GM12878 (cell line): ENCODE measurements at regions not wholly inside any gene's neighbourhood (a gene's known extent, or its start where the extent isn't known, plus 50 kb on each side); places are given as distances from the start of the nearest gene placed in this dataset.

Experiments
- IRF5 ChIP-seq: fragments of 450-650 bp; IDR thresholded peaks from 2 replicates; pipeline ENCODE4 v1.6.1; 2017; ENCODE audit warnings: borderline replicate concordance
- JUND ChIP-seq: IDR thresholded peaks from 2 replicates; pipeline ENCODE4 v1.6.1; 2012; ENCODE audit warnings: low read depth, mild to moderate bottlenecking, low read length, improper control_type of control experiment, moderate library complexity
- MEF2A ChIP-seq: IDR thresholded peaks from 2 replicates; pipeline ENCODE4 v1.6.1; 2011; ENCODE audit warnings: low read depth, mild to moderate bottlenecking, low read length, moderate library complexity; ENCODE audit not compliant: insufficient read depth
- MTA3 ChIP-seq: IDR thresholded peaks from 2 replicates; pipeline ENCODE4 v1.6.1; 2012; ENCODE audit warnings: low read length, inconsistent platforms, borderline replicate concordance
- PRDM15 ChIP-seq: fragments of 450-650 bp; formaldehyde crosslinking; IDR thresholded peaks from 2 replicates; pipeline ENCODE4 v1.4.0; 2020; ENCODE audit warnings: mild to moderate bottlenecking, moderate library complexity
- SKIL ChIP-seq: fragments of 450-650 bp; IDR thresholded peaks from 2 replicates; pipeline ENCODE4 v1.6.1; 2017; ENCODE audit warnings: mild to moderate bottlenecking, low read depth, inconsistent platforms; ENCODE audit not compliant: poor library complexity, severe bottlenecking

GRCh38 chr1:113252166-113252565 is 138.1 kb upstream of the MAGI3 start (continued):
- TF ChIP-seq MTA3 (no peak), JUND (no peak), IRF5 (no peak), MEF2A (no peak), SKIL (no peak), PRDM15 (no peak)
